NB4 (cell line): ENCODE measurements at regions not wholly inside any gene's neighbourhood (a gene's known extent, or its start where the extent isn't known, plus 50 kb on each side); places are given as distances from the start of the nearest gene placed in this dataset.

Experiments used
- MYC ChIP-seq: IDR thresholded peaks from 2 replicates; pipeline ENCODE4 v1.6.1; 2011; ENCODE audit warnings: low read depth, low read length
- POLR2A ChIP-seq: IDR thresholded peaks from 2 replicates; pipeline ENCODE4 v1.6.1; 2011; ENCODE audit warnings: mild to moderate bottlenecking; ENCODE audit not compliant: insufficient read length; ENCODE audit errors: extremely low read depth
- TF ChIP-seq, protein P1 (sequence below): IDR thresholded peaks from one replicate; pipeline ENCODE4 v1.5.1; 2012; ENCODE audit warnings: low read depth, low read length
- TF ChIP-seq, protein P2 (sequence below): IDR thresholded peaks from 2 replicates; pipeline ENCODE4 v1.6.1; 2011; ENCODE audit warnings: low read depth, low read length

DNA sequence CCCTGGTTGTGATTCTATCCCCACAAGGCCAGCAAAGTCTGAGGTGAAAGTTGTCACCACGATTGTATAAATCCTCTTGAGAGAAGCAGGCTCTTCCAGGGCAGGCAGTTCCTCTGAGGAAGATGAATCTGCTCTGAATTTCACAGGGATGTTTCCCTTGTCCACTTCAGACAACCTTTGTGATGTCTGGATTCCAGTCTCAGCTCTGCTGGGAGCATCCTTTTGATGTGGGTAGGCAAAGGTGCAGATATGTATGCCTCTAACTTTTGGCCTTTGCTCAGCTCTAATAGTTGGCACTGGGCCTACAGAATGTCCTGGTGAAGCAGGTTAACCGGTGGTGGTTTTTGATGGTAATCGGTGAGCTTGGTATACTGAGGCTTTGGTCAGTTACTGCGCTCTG lies 50.6 kb upstream of the WDR1 start:
- TF ChIP-seq, protein P1, sequence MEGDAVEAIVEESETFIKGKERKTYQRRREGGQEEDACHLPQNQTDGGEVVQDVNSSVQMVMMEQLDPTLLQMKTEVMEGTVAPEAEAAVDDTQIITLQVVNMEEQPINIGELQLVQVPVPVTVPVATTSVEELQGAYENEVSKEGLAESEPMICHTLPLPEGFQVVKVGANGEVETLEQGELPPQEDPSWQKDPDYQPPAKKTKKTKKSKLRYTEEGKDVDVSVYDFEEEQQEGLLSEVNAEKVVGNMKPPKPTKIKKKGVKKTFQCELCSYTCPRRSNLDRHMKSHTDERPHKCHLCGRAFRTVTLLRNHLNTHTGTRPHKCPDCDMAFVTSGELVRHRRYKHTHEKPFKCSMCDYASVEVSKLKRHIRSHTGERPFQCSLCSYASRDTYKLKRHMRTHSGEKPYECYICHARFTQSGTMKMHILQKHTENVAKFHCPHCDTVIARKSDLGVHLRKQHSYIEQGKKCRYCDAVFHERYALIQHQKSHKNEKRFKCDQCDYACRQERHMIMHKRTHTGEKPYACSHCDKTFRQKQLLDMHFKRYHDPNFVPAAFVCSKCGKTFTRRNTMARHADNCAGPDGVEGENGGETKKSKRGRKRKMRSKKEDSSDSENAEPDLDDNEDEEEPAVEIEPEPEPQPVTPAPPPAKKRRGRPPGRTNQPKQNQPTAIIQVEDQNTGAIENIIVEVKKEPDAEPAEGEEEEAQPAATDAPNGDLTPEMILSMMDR: no peak
- TF ChIP-seq POLR2A (no peak), MYC (no peak)
- TF ChIP-seq, protein P2, sequence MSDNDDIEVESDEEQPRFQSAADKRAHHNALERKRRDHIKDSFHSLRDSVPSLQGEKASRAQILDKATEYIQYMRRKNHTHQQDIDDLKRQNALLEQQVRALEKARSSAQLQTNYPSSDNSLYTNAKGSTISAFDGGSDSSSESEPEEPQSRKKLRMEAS: no peak
